ENCODE measurements at regions not wholly inside any gene's neighbourhood (a gene's known extent, or its start where the extent isn't known, plus 50 kb on each side); places are given as distances from the start of the nearest gene placed in this dataset.

DNA sequence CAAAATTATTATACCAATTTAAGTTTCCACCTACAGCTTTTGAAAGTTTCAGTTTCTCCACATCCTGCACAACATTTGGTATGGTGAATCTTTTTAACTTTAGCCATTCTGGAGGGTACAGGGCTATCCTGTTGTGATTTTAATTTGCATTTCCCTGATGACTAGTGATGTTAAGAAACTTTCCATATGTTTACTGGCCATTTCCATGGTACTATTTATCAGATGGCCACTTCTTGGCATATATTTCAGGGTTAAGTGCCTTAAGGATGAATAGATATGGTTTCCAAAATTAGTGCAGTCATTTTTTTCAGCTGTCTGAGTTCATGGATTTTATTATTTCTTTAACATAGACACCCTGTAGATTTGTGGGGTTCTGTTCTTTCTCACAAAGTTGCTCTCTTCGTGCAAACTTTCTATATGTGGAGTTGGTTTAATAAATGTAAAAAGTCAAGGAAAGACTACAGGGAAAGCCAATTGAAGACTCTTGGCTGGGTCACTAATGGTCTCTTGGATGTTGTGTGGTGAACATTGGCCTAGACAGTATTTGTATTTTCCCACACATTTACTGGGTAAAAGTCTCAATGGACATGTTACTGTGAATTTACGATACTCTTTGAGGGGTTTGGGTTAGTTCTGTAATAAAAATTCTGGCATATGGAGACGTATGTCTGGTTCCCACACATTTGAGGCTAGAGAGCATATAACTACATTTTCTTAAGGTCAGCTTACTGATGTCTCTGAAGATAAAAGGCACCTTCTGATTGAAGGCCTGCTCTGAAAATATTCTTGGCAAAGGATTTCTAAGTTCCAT, 147.5 kb upstream of the PDZRN3 start:
- no peak for DNase-seq (ENCODE audit: extremely low read depth in 1 of 2, low read depth in 1 of 2)

- DNase-seq (ENCODE audit: extremely low read depth in 1 of 2, low read depth in 1 of 2), result no peak
Observed at GRCh38 chr3:73768524-73769308, 144.0 kb upstream of the PDZRN3 start.

GRCh38 chr3:73766599-73767381, 142.0 kb upstream of the PDZRN3 start:
- DNase-seq (ENCODE audit: extremely low read depth in 1 of 2, low read depth in 1 of 2), result no peak

DNA sequence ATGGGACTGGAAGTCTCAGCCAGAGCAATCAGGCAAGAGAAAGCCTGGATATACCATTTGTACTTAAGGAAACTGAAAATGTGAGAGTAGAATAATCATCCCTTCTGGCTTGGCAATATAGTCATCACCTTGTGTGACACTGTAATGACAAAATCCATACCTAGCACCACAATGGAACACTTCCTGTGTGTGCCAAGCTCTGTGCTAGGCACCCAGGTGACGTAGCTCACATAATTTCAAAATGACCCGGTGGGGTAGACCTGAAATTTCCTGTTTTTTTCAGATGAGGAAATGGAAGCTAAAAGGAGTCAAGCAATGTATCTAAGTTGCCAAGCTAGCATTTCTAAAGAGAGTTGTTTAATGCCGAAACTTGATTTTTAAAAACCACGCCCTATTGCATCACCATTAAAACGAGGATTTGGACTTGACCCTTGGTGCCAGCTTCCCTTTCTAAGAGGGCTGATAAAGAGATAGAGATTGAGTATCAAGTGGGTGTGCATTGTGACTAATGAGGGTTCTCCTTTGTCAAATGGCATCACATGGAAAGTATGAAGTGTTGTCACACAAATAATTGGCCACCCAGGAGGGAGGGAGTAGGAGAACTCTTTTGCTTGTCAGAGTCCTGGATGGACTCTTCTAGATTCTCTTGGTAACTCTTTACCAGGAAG, 141.3 kb upstream of the PDZRN3 start:
- DNase-seq (ENCODE audit: extremely low read depth in 1 of 2, low read depth in 1 of 2), result no peak

GRCh38 chr3:73762855-73763254, 138.1 kb upstream of the PDZRN3 start:
- no peak for DNase-seq (ENCODE audit: extremely low read depth in 1 of 2, low read depth in 1 of 2)

DNA sequence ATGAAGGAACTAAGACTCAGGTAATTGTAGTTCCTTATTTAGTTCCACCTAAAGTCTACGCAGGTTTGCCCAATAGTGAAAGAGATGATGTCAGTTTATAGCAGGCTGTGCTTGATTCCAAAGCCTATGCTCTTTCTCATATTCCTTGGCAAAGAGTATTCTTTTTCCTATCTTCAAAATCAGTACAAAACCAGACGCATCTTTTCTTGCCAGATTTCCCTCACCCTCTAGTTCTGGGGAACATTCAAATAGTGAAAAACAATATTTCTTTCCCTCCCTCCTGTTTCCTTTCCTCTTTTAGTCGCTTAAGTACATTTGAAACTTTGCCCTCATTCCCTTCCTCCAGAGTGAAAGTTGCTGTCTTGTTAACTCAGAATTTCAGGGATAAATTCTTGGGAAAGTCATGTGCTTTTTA, 134.6 kb upstream of the PDZRN3 start:
- DNase-seq (ENCODE audit: extremely low read depth in 1 of 2, low read depth in 1 of 2), result no peak

DNA sequence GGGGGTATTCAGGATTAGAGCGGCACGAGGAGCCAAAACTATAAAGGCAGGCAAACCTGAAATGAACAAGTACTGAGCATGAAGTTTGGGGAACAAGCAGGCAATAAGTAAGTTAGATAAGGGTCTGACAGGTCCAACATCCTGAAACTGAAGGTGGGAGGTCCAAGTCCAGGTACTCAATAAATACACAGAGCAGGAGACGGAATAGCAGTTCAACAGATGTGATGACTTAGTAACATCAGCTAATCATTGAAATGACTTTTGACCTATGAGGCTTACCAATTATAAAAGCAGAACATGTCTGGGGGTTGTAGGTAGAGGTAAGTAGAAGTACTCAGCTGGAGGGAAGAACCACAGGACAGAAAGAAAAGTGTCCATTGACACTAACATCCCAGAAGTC, 132.8 kb upstream of the PDZRN3 start:
- DNase-seq (ENCODE audit: extremely low read depth in 1 of 2, low read depth in 1 of 2), result no peak

DNA sequence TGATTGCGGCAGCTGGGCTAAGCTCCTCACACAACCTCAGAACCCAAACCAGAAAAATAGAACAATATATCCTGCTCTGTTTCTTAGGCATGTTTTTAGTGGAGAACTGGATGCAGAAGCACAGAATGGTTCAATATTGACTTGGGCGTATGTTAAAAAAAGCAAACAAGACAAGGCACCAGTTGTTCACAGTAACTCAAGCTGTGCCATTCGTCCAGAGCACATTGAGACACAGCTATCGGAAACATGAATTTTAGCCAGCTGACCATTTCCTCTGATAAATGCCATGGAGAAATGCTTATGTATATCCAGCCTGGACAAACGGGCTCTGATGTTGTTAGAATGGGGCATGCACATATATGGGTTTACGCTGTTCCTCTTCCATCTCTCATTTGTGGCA, 129.2 kb upstream of the PDZRN3 start:
- DNase-seq (ENCODE audit: extremely low read depth in 1 of 2, low read depth in 1 of 2), result no peak

DNA sequence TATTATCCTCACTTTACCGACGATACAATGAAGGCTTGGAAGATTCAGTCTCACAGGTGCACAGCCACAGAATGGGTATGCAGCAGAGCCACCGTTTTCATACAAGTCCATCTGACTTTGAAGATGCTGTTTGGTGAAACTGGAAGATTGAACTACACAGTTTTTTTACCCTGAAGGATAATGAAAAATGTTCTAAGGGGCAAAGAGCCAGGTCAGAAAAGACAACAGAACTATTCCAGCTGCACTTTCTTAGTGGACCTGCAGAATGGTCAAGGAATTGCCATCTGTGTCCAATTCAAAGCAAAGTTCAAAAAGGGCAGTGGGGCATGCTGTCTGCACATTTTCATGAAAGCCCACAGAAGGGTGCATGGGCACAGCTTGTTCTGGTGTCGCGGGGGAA, 127.6 kb upstream of the PDZRN3 start:
- no peak for DNase-seq (ENCODE audit: extremely low read depth in 1 of 2, low read depth in 1 of 2)

DNA sequence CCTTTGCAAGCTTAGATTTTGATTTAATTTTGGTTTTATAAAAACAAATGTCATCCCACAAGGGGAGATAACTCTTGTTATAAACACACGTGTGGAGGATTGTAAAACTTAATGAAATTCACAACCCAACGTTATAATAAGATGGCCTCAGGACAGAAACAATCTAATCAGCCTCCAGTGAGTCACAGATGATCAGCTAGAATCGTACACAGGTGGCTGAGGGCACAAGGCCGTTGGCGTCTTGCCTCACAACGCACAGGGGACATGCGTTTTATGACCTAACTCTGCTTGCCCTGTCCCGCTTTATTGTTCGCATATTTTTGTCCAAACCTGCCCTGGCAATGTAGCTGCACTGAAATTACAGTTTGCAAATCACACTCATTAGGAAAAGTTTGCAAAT, 121.9 kb upstream of the PDZRN3 start:
- DNase-seq (ENCODE audit: extremely low read depth in 1 of 2, low read depth in 1 of 2), result no peak

GRCh38 chr3:73745526-73746191, 120.9 kb upstream of the PDZRN3 start:
- DNase-seq (ENCODE audit: extremely low read depth in 1 of 2, low read depth in 1 of 2), result no peak

- no peak for DNase-seq (ENCODE audit: extremely low read depth in 1 of 2, low read depth in 1 of 2)
Observed at GRCh38 chr3:73743551-73743950, 118.8 kb upstream of the PDZRN3 start.

- no peak for DNase-seq (ENCODE audit: extremely low read depth in 1 of 2, low read depth in 1 of 2)
Observed at GRCh38 chr3:73739791-73740453, 115.2 kb upstream of the PDZRN3 start.

GRCh38 chr3:73738711-73739110, 114.0 kb upstream of the PDZRN3 start:
- no peak for DNase-seq (ENCODE audit: extremely low read depth in 1 of 2, low read depth in 1 of 2)

DNA sequence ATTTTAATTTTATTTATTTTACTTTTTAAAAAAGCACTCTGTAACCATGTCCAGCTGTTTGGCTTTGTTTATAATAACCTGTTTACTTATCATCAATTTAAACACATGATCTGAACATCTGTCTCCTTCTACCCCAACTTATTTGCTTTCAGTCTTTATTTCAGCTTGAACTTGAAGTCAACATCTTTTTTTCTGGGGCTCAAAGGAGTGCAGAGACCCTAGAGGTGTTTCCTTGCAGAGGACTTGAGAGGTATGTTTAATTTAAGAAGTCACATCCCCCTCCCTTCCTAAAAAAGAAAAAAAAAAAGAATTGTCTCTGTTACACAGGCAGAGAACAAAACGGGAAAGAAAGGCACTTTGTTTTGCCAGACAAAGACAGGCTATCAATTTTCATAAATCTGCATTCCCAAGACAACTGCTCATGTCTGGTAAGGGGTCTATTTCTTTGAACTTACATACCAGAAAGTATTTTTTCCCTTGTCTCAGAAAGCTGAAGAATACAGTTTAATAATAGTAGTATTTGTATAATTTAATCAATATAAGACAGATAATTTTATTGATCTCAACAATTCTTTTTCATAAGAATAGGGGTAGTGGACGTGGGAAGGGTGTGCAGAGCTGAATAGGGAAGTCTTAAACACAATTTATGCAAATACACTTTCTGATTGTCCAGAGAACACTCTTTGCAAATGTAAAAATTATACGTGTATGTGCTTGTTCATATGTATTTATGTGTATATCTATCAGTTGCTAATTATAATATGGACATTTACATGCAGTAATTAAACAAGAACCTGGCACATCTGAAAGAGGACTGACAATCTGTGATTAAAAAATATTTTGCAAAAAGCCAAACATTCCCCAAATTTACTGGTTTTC, 109.7 kb upstream of the PDZRN3 start:
- DNase-seq (ENCODE audit: extremely low read depth in 1 of 2, low read depth in 1 of 2), result no peak

- DNase-seq (ENCODE audit: extremely low read depth in 1 of 2, low read depth in 1 of 2), result no peak
Observed at GRCh38 chr3:73733746-73734145, 109.0 kb upstream of the PDZRN3 start.

DNA sequence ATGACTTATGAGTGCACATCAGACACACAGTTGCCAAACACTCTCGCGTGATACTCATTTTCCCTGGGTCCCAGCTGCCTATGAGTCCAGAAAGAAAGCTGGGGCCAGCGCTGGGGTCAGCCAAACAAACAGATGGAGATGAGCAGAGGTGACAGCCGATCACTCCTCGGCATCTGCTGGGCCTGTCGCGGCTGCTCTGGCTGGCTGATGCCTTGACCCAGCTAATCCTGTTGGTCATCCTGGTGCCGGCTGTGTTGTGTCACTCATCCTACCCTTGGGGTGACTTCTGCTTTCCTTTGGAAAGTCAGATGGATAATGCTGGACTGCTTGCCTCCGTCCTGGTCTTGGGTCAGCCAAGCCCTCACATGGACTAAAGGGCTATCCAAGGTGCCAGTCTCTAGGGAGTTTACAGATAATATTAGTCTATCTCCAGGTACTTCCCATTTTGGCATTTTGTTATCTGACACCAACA, 105.3 kb upstream of the PDZRN3 start:
- DNase-seq (ENCODE audit: extremely low read depth in 1 of 2, low read depth in 1 of 2), result no peak

GRCh38 chr3:73727854-73728253, 103.1 kb upstream of the PDZRN3 start:
- no peak for DNase-seq (ENCODE audit: extremely low read depth in 1 of 2, low read depth in 1 of 2)
